ENCODE measurements at regions not wholly inside any gene's neighbourhood (a gene's known extent, or its start where the extent isn't known, plus 50 kb on each side); places are given as distances from the start of the nearest gene placed in this dataset.

GRCh38 chr17:77404812-77405581 is 264.2 kb downstream of the SEC14L1 start (continued):
- TF ChIP-seq CTBP2 (IDR thresholded peaks at IDR 0.05; ENCODE audit: borderline replicate concordance, insufficient read depth, insufficient read length, low read length) (no peak), SUZ12 (IDR thresholded peaks at IDR 0.05; ENCODE audit: low read length) (no peak), TAF1 (IDR thresholded peaks at IDR 0.05; ENCODE audit: low read depth, low read length) (no peak), JUN (IDR thresholded peaks at IDR 0.05; ENCODE audit: low read depth, low read length) (no peak), POLR2A (IDR thresholded peaks at IDR 0.05; ENCODE audit: control extremely low read depth in 1 of 2, low read depth in 2 of 2, low read length in 2 of 2) (no peak), CHD7 (IDR thresholded peaks at IDR 0.05; ENCODE audit: insufficient replicate concordance, low read length) (no peak), NRF1 (IDR thresholded peaks at IDR 0.05; ENCODE audit: low read depth, low read length) (no peak), GABPA (IDR thresholded peaks at IDR 0.05; ENCODE audit: borderline replicate concordance, insufficient read depth, low read length) (no peak), MAX (IDR thresholded peaks at IDR 0.05) (no peak), KDM4A (IDR thresholded peaks at IDR 0.05; ENCODE audit: low read depth, low read length, severe bottlenecking) (no peak), EGR1 (IDR thresholded peaks at IDR 0.05; ENCODE audit: borderline replicate concordance, low read depth, low read length) (no peak)
